Mucosa of descending colon (tissue), 3 donors: ENCODE measurements at regions not wholly inside any gene's neighbourhood (a gene's known extent, or its start where the extent isn't known, plus 50 kb on each side); places are given as distances from the start of the nearest gene placed in this dataset.

Experiments used
- ATAC-seq: fragments of 200-7000 bp; cut with Tn5 transposase; one replicate; pipeline ENCODE4 v1.9.1; 2020; ENCODE audit warnings: mild to moderate bottlenecking, moderate library complexity
- DNase-seq, 3 donors: peaks; one replicate each; pipeline ENCODE4 v3.0.0-alpha.2; 2020
- H3K36me3 ChIP-seq: fragments of 200-600 bp; one replicate; pipeline ENCODE4 v1.8.0; 2021; ENCODE audit warnings: low read depth, mild to moderate bottlenecking
- H3K4me1 ChIP-seq: fragments of 200-600 bp; one replicate; pipeline ENCODE4 v1.8.0; 2021; ENCODE audit warnings: low read depth, mild to moderate bottlenecking
- H3K4me3 ChIP-seq: fragments of 200-600 bp; one replicate; pipeline ENCODE4 v1.8.0; 2021; ENCODE audit warnings: mild to moderate bottlenecking
- H3K9me3 ChIP-seq: fragments of 200-600 bp; one replicate; pipeline ENCODE4 v1.8.0; 2021; ENCODE audit warnings: mild to moderate bottlenecking
- intact Hi-C, 2 donors: fragments of 100-400 bp; cut with DNase I in 1 of 2; cut with micrococcal nuclease in 1 of 2; formaldehyde crosslinking; loops; one replicate each; pipeline versions ENCODE4 v1.11.0 to v1.11.1; 2022; cut with DNase I, micrococcal nuclease
- TF ChIP-seq, protein P1 (sequence below): fragments of 200-600 bp; IDR thresholded peaks from one replicate; pipeline ENCODE4 v1.8.0; 2022; ENCODE audit warnings: antibody characterized with exemption, mild to moderate bottlenecking
- donor health status: DM: no; HTN: no; CAD: no; lungs with moderate emphysema.
- donor health status: DM: no; HTN: no; CAD: no.
- donor health status: DM: no; HTN: yes; CAD: no.

DNA sequence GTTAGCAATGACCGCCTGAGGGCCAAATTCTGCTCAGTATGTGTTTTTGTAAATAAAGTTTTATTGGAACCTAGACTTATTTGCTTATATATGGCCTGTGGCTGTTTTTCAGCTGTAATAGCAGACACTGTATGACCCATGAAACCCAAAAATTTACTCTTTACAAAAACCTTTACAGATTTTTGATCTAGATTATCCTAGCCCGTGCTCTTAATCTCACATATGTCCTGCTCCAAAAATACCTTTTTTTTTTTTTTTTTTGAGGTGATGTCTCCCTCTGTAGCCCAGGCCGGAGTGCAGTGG, 148.0 kb upstream of the ZNF217 start:
- no peak overlapping the region for H3K4me3 ChIP-seq
- H3K36me3 ChIP-seq, result no peaks in the 10 kb centered on the region
- TF ChIP-seq, protein P1, sequence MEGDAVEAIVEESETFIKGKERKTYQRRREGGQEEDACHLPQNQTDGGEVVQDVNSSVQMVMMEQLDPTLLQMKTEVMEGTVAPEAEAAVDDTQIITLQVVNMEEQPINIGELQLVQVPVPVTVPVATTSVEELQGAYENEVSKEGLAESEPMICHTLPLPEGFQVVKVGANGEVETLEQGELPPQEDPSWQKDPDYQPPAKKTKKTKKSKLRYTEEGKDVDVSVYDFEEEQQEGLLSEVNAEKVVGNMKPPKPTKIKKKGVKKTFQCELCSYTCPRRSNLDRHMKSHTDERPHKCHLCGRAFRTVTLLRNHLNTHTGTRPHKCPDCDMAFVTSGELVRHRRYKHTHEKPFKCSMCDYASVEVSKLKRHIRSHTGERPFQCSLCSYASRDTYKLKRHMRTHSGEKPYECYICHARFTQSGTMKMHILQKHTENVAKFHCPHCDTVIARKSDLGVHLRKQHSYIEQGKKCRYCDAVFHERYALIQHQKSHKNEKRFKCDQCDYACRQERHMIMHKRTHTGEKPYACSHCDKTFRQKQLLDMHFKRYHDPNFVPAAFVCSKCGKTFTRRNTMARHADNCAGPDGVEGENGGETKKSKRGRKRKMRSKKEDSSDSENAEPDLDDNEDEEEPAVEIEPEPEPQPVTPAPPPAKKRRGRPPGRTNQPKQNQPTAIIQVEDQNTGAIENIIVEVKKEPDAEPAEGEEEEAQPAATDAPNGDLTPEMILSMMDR, result no peak
- ATAC-seq (no peak), DNase-seq (no peak)
- no peaks in the 10 kb centered on the region for H3K9me3 ChIP-seq
- H3K4me1 ChIP-seq, result peaks cover 15% of the 10 kb centered on the region
- intact Hi-C loops, result no loop called here

DNA sequence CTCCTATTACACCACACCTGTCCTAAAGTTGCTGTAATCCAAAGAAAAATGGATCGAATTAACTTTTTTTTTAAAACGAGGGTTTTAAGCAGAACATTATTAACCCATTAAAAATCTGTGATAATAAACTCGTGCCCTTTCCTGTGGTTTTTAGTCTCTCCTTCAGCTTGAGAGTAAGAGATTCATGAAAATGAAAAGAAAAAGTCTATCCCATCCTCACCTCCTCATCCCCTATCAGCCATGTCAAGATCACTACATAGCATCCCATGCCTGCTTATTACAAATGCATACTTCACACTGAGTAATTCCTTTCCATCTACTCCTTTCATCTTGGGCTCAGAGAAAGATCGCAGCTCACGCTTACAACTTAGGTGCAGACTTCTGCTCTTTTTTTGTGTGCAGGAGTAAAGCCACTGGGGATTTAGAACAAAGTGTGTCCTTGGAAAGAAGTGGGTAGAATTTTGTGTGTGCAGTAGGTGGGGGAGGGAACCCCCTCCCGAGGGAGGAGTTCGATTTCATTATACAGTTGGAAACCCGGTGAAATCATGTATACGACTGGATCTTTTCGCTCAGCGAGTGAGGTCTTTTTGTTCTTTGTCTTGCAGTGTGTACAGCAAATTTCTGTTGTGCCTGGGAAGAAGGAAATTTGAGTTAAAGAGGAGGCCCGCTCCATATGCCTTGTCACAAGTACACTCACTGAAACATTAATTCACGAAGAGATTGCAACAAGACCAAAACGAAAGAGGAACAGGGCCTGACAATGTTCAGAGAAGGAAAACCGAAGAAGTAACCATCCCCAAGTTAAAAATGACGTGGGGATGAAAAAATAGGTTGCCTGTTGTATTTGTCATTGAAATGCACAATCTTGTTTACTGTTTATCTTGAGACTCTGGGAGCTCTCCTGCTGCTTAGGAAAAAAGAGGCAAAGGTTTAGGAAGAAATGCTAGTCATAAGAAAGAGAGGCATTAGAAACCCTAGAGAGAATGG, 146.5 kb upstream of the ZNF217 start:
- peaks cover 15% of the 10 kb centered on the region for H3K4me1 ChIP-seq
- intact Hi-C loops, result no loop called here
- TF ChIP-seq, protein P1, result no peak
- no peaks in the 10 kb centered on the region for H3K9me3 ChIP-seq
- DNase-seq (no peak), ATAC-seq (peak; percentile 49)
- H3K36me3 ChIP-seq, result no peaks in the 10 kb centered on the region
- H3K4me3 ChIP-seq, result no peak overlapping the region

DNA sequence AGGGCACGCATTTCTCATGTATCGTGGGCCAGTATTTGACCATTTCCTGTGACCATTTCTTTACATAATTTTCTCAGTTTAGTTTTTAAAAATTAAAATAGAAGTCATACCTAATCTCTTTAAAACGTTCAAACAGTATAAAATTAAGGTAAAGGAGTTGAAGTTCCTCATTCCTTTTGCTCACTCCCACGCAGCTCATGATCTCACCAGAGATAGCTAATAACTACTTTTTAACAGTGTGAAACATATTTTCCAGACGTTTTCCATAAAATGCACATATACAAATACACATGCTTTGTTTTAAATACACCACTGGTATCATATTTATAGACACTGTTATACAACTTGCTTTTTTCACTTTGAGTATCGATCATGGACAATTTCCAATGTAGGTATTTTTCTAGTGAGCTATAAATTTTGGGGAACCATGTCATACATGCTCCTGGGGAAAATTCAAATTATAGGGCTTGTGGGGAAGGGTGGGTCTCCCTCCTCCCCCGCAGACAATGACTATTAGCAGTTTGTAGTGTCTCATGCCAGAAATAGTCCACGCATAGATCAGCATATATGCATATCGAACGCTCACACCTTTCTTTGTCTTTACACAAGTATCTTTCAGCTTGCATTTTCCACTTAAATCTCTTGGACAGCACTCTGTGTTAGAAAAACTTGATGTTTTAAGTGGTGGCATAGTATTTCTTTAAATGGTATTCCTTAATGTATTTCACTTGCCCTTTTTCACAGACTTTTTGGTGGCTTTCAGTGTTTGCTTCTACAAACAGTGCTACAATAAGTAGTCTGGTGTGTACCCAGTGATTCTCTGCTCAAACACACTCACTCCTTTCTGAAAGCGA, 145.5 kb upstream of the ZNF217 start:
- Histone ChIP-seq H3K9me3 (no peaks in the 10 kb centered on the region), H3K4me1 (peaks cover 15% of the 10 kb centered on the region), H3K4me3 (no peak overlapping the region), H3K36me3 (no peaks in the 10 kb centered on the region)
- DNase-seq (no peak), ATAC-seq (no peak)
- TF ChIP-seq, protein P1, result no peak
- intact Hi-C loops, result no loop called here

DNA sequence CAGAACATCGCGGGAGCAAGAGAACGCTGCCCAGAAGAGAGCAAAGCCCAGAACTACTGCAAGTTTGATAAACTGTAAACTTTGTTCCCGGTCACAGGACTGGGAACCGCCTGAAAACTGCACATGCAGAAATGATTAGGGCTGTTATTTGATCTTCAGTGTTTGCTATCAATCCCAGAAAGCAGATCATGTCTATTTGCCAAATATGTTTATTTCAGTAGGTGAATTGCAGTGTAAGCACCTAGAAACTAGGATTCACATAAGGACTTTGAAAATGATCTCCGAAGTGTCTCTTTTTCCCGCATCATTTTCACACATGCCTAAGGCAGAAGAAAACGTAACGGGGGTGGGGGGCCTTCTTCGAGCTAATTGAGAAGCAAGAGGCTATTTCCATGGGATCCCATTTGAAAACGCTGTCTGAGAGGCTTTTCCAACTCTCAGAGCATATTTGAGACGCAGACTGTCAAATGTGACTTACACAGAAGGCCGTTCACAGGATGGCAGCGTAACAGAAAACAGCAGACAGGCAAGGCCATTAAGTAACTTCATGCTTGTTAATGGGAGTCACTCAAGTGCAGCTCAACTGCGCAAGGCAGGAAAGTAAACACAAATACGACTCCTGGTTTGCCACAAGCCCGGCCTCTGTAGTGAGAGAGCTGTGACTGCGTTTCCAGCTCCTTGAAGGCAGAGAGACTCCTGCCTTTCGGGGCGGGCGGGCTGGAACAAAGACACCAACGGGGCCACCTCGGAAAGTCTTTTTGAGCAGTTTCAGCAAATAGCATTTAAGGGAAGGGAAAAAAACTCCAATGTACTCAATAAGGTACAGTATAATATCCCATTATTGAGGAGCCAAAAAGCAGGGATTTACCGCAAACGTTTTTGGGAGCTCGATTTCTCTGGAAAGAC, 144.7 kb upstream of the ZNF217 start:
- TF ChIP-seq, protein P1, result no peak
- intact Hi-C loops, result no loop called here
- peak in 2 of 3 donors; percentile 41 to 47 for DNase-seq
- ATAC-seq, result peak; percentile 48
- Histone ChIP-seq H3K4me3 (no peak overlapping the region), H3K36me3 (no peaks in the 10 kb centered on the region), H3K9me3 (no peaks in the 10 kb centered on the region), H3K4me1 (peaks cover 15% of the 10 kb centered on the region)

DNA sequence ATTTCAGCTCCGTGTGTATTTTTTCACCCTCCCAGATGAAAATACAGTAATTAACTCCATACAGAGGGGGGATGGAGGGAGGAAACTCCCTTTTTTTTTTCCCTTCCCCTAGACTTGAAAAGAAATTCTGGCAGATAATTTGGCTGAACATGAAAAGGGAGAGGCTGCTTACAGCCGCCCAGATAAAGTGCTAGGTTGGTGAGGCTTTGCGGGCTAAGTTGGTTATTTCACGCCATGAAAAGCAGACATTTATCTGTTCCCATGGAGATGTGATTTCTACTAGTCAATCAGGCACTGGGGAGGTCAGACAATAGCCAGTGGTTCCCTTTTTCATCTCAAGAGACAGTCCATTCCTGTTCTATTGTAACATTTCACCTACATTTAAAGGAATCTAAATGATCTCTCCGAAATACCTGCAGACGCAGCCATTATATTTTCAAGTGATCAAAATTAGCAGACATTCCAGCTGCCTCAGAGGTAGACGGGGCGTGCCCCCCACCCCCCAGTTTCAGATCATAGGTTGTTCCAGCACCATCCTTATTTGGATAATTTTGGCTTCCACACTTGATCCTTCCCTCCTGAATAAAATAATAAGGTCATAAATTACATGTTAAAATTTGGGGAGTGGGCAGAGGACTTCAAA, 143.9 kb upstream of the ZNF217 start:
- ATAC-seq (peak; percentile 19), DNase-seq (no peak)
- intact Hi-C loops, result no loop called here
- H3K9me3 ChIP-seq, result no peaks in the 10 kb centered on the region
- H3K4me1 ChIP-seq, result peaks cover 15% of the 10 kb centered on the region
- TF ChIP-seq, protein P1, result no peak
- H3K4me3 ChIP-seq, result no peak overlapping the region
- no peaks in the 10 kb centered on the region for H3K36me3 ChIP-seq
